GM12875 (cell line): ENCODE measurements at regions not wholly inside any gene's neighbourhood (a gene's known extent, or its start where the extent isn't known, plus 50 kb on each side); places are given as distances from the start of the nearest gene placed in this dataset.

Source experiments
- H3K4me3 ChIP-seq: one replicate; pipeline ENCODE4 v1.5.1; 2011; ENCODE audit warnings: low read depth, low read length, control low read depth
- TF ChIP-seq, protein P1 (sequence below): IDR thresholded peaks from 2 replicates; pipeline ENCODE4 v1.5.1; 2011; ENCODE audit warnings: low read depth, mild to moderate bottlenecking, control low read depth, inconsistent platforms, low read length, moderate library complexity, borderline replicate concordance; ENCODE audit not compliant: insufficient read depth

DNA sequence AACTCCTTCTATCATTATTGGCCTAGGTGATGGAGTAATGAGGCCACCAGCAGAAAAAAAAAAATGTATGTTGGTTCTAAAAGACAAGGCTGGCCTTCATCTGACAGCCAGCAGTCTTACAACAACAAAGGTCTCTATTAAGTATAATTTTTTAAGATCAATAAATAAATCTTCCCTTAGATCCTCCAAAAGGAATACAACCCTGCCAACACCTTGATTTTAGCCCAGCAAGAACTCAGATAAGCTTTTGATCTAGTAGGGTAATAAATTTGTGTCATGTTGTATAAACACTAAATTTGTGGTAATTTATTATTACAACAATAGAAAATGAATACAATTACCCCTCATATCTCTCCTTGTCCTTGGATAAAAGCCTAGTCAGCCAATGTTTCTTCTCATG, 633.2 kb upstream of the FAM174A start:
- TF ChIP-seq, protein P1, sequence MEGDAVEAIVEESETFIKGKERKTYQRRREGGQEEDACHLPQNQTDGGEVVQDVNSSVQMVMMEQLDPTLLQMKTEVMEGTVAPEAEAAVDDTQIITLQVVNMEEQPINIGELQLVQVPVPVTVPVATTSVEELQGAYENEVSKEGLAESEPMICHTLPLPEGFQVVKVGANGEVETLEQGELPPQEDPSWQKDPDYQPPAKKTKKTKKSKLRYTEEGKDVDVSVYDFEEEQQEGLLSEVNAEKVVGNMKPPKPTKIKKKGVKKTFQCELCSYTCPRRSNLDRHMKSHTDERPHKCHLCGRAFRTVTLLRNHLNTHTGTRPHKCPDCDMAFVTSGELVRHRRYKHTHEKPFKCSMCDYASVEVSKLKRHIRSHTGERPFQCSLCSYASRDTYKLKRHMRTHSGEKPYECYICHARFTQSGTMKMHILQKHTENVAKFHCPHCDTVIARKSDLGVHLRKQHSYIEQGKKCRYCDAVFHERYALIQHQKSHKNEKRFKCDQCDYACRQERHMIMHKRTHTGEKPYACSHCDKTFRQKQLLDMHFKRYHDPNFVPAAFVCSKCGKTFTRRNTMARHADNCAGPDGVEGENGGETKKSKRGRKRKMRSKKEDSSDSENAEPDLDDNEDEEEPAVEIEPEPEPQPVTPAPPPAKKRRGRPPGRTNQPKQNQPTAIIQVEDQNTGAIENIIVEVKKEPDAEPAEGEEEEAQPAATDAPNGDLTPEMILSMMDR = no peak
- no peak overlapping the region for H3K4me3 ChIP-seq

DNA sequence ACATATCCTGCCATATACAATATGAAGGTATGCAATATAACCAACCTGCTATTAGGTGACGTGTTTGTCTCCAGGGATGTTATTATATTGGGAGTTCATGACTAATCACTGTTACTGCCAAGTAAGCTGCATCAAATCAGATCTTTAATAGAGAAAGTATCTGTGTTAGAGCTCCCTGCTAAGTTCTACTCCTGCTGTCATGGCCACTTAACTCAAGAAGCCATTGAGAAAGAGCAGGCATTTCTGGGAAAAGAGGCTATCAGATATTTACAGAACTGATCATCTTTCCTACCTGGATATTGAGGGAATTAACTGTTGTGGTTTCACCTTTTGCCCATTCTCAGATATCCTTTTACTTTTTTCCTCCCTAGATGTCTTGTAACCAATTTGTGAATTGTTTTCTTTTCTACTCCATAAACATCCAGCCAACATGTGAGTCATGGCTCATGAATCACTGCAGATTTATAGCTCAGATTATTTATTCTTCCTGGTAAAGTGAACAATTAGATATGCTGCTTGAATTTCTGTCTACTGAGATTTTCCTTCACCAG, 634.8 kb upstream of the FAM174A start:
- TF ChIP-seq, protein P1 = no peak
- no peak overlapping the region for H3K4me3 ChIP-seq

DNA sequence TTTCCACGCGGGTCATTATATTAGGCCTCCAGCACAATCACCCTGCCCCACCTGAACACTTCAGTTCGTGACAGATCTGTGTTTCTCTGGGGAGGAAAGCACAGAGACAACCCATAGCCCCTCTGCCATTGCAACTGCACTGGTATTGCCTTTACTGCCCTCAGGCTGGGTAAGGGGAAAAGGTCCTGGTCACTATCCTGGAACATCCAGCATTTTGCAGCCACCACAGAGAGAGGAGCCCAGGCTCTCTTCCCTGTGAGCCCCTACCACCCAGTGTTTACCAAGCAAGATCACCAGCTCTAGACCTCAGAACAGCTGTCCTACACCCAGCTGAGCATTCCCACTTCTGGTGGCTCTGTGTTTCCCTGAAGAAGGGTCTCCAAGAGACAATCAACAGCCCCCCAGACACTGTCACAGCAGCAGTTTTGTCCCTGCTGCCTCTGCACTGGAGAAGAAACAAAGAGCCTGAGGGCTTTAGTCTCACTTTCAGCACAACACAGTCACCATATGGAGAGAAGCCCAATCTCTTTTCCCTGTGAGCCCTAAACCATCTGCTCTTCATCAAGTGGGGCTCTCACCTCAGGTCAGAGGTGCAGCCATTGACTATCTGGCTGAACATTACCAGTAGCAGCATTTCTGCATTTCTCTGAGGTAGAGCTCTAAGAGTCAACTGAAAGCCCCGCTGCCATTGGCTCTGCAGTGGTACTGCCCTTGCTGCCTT, 655.2 kb upstream of the FAM174A start:
- H3K4me3 ChIP-seq = no peak overlapping the region
- TF ChIP-seq, protein P1 = no peak

DNA sequence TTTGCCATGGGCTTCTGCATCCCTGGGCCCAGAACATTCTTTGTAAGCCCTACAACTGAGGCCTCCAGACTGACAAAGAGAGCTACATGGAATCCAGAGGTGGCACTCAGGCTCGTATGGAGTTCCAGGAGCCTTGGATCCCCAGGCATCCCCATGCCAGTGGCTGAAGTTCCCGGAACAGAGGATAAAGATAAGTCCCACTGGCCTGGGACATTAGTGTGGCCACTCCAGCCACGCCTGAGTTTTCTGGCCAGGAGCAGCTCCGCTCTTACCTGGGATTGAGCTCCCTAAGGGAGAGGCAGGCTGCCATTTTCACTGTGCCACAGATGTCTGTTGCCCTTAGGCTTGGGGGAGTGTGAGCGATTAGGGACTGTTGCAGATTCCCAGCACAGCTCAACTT, 656.3 kb upstream of the FAM174A start:
- TF ChIP-seq, protein P1 = no peak
- no peak overlapping the region for H3K4me3 ChIP-seq

DNA sequence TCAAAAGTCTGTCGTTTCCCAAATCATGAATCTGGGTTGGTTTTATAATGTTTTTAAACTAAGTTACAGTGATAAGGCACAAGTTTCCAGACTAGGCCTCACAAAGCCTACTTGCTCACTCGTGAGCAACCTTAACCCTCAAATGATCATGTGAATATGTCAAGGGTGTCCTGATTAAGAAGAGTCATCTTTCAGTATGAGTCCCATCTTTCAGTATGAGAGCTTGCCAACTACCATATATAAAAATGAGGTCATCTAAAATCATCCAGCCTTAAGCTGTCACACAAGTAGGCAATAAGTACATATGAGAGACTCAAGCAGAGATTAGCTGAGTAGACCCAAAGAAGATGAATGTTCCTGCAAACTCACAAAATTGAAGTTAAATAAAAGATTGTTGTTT, 668.4 kb upstream of the FAM174A start:
- TF ChIP-seq, protein P1 = no peak
- no peak overlapping the region for H3K4me3 ChIP-seq

DNA sequence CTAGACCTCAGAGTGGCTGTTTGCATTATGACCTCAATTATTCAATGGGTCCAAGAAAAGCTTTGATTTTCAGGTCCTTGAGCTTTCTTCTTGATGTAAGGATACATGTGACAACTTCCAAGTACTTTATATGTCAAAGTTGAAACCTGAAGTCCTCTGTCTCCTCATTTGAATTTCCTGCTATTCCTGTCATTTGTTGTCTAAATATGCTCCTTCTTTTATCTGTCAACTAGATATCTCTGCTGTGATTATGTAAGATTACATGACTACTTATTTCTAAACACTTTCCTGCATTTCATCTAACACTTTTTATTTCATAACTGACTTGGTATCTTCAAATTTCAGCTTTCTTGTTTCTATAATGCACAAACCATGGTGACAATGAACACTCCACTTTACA, 670.0 kb upstream of the FAM174A start:
- no peak overlapping the region for H3K4me3 ChIP-seq
- TF ChIP-seq, protein P1 = no peak

DNA sequence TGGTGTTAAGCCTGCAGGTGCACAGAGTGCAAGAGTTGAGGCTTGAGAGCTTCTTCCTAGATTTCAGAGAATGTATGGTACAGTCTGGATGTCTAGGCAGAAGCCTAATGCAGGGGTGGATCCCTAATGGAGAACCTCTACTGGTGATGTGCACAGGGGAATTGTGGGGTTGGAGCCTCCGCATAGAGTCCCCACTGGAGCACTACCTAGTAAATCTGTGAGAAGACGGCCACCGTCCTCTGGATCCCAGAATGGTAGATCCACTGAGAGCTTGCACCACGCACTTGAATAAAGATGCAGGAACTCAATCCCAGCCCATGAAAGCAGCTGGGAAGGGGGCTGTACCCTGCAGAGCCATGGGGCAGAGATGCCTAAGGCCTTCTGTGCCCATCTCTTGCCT, 699.4 kb upstream of the FAM174A start:
- TF ChIP-seq, protein P1 = no peak

More for the DNA sequence above, 699.4 kb upstream of the FAM174A start:
- H3K4me3 ChIP-seq = no peak overlapping the region
